Cardiac fibroblast (primary cell): ENCODE measurements at regions not wholly inside any gene's neighbourhood (a gene's known extent, or its start where the extent isn't known, plus 50 kb on each side); places are given as distances from the start of the nearest gene placed in this dataset.

Experiments
- DNase-seq, 2 donors: peaks; one replicate each; pipeline versions ENCODE4 v3.0.0 to v3.0.0-alpha.2; 2010; ENCODE audit warnings: low read depth in 2 of 2
- H3K4me3 ChIP-seq, 2 donors: replicated peaks in 1 of 2; 1 replicate in 1 of 2; 2 replicates in 1 of 2; pipeline ENCODE4 v1.5.1; 2011; ENCODE audit warnings: low read depth in 2 of 2, low read length in 2 of 2, mild to moderate bottlenecking in 2 of 2, moderate library complexity in 1 of 2
- TF ChIP-seq, protein P1 (sequence below): IDR thresholded peaks from one replicate; pipeline ENCODE4 v1.5.1; 2011; ENCODE audit warnings: low read depth, mild to moderate bottlenecking, low read length, inconsistent platforms

DNA sequence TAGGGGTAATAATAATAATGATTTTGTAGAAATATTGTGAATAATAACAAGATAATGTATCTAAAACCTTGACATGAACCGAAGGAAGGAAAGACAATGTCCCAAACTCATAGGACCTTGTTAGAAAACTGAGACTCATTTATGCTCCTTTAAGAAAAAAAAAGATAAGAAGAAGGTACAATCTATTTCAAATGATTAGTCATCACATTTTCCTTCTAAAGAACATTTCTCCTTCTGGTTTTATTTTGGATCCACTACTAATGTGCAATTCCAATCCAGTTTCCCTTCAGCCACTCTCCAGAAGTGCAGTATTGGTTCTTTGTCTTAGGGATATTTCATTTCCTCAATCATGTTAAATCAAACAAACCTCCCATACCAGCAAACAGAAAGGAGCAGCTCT is 526.7 kb downstream of the FUT8 start:
- no peak overlapping the region for H3K4me3 ChIP-seq
- DNase-seq, result no peak
- TF ChIP-seq, protein P1, sequence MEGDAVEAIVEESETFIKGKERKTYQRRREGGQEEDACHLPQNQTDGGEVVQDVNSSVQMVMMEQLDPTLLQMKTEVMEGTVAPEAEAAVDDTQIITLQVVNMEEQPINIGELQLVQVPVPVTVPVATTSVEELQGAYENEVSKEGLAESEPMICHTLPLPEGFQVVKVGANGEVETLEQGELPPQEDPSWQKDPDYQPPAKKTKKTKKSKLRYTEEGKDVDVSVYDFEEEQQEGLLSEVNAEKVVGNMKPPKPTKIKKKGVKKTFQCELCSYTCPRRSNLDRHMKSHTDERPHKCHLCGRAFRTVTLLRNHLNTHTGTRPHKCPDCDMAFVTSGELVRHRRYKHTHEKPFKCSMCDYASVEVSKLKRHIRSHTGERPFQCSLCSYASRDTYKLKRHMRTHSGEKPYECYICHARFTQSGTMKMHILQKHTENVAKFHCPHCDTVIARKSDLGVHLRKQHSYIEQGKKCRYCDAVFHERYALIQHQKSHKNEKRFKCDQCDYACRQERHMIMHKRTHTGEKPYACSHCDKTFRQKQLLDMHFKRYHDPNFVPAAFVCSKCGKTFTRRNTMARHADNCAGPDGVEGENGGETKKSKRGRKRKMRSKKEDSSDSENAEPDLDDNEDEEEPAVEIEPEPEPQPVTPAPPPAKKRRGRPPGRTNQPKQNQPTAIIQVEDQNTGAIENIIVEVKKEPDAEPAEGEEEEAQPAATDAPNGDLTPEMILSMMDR, result no peak

DNA sequence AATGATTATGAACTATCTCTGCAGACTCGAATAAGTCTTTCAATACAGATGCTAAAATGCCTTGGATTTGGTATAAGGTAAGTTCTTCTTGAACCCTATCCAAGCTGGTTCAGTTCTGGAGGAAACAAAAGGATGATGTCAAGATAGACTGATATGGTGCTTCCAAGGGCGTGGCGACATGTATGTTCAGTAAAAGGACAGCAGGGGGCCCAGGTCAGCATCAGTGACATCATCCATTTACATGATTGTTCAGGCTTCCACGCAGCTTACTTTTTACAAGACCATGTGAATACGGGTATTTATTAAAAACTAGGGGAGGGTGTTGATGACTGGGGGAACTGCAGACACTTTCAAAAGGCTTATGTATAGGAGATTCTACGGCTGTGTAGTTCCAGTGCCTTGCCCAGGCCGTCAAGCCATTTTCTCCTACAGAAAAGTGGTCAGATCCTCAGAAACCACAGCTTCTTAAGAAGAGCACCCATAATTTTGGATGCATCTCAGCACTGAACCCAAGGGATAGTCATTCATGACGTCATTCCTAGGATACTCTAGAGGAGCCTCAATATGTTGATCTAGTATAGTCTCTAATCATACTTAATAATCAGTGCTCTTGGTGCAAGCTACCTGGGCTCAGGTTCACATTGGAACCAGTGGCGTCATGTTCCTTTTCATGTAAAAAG is 527.7 kb downstream of the FUT8 start:
- TF ChIP-seq, protein P1, result peak; percentile 20
- peak in 1 of 2 donors; percentile 11 for DNase-seq
- H3K4me3 ChIP-seq, result no peak overlapping the region

DNA sequence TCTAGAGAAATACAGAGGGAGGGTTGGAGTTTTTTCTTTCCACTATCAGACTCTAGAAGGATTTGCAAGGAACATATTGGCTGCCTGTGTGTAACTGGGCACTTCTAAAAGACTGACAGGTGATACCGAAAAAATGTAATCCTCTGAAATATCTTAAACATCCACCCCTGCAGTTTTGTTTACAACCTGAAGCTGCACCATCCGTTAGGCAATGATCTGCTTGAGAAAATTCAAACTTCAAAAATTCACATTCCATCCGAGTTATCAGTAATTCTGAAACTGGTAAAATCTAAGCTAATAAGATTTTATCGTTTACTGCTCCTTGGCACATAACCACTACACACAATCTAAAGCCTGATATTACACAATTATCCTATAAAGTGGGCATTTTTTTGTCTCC is 528.6 kb downstream of the FUT8 start:
- no peak overlapping the region for H3K4me3 ChIP-seq
- no peak for DNase-seq
- TF ChIP-seq, protein P1, result no peak

DNA sequence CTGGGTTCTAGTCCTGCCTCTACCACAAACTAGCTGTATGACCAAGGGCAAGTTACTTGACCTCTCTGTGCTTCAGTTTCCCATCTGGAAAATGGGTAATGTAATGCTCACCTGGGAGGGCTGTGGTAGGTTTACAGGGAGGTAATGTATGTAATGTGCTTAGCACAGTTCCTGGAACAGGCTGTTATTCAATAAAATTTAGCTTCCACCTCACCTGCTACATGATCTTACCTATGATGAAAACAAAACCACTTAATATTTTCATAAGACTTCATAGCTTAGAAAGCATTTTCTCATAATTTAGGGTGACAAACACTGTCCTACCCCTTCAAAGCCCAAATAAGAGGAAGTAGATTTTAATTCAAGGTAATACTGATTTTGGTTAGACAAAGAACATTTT is 530.6 kb downstream of the FUT8 start:
- TF ChIP-seq, protein P1, result no peak
- H3K4me3 ChIP-seq, result no peak overlapping the region
- no peak for DNase-seq

DNA sequence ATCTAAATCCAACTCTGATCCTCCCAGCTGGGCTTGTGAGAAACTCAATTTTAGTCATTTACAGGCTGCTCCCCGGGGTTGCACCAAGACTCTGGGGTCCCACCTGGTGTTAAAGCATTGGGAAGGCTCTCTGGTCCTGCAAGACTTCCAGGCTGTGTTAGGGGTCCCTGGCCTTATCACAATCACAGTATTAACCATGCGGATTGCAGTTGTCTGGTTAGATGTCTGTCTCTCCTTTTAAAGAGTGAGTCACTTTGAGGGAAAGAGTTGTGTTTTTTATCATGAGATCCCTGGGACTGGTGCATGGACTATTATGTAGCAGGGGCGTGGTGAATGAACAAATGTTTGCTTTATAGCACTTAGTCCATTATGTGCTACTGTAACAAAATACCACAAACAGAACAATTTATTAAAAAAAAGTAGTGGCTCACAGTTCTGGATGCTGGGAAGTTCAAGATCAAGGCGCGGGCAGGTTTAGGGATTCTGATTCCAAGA is 531.4 kb downstream of the FUT8 start:
- TF ChIP-seq, protein P1, result no peak
- H3K4me3 ChIP-seq, result no peak overlapping the region
- DNase-seq, result no peak

DNA sequence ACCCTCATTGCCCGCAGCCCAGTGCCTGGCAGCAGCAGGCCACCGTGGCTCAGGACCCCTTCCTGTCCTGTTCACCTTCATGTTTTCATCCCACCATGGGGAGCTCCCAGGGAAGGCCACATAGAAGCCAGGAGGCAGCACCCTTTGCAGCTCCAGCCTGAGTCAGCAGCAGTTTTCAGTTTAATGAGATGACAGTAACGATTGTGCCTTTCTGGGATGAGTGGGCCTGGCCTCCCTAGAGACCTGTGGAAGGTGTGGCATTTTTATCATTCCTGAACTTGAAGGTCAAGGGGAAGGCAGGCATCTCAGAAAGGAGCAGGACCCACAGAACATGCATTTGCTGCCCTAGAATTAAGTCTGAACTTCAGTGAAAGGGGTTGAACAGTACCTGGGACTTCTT is 532.8 kb downstream of the FUT8 start:
- TF ChIP-seq, protein P1, result no peak
- H3K4me3 ChIP-seq, result no peak overlapping the region
- no peak for DNase-seq

DNA sequence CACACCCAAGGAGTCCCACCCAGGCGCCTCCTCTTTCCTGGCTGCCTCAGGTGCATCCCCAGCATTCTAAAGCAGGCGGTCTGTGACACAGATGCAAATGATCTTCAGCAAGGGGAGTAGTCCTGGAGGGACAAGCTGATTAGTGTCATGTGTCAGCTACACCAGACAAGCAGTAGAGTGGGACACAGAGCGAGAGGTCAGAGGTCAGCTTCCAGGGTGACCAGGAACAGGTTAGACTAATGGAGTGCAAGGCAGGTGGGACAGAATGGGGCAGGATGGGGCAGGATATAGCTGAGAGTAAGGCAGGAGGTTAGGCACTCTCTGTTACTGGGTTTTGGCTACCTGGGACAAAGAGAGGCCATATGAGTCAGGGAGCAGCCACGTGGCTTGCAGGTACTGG is 534.0 kb downstream of the FUT8 start:
- TF ChIP-seq, protein P1, result no peak
- no peak overlapping the region for H3K4me3 ChIP-seq
- no peak for DNase-seq
